ENCODE measurements at regions not wholly inside any gene's neighbourhood (a gene's known extent, or its start where the extent isn't known, plus 50 kb on each side); places are given as distances from the start of the nearest gene placed in this dataset.

DNA sequence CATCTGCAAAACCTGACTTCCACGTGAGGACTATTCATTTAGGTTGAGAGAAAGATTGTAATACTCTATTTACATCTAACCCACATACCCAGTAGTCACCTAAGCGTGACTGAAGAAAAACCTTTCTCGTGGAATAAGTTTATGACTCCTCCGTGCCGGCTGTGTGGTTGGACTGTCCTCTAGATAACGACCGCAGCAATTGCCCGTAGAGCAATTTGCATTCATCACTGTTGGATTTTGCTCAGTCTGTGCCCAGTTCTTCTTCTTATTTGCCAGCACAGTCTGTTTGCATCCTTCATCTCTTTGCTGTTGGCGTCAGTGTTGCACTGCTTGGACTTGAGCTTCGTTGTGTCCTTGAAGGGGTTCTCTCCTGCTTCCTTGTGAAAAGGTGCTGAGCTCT is 131.3 kb downstream of the CYB561 start:
- TF ChIP-seq LEF1 (IDR thresholded peaks at IDR 0.05; ENCODE audit: borderline replicate concordance) (no peak), ELF4 (IDR thresholded peaks at IDR 0.05) (no peak), SP1 (IDR thresholded peaks at IDR 0.05) (no peak), SUZ12 (IDR thresholded peaks at IDR 0.05) (no peak), FOXM1 (IDR thresholded peaks at IDR 0.05; ENCODE audit: borderline replicate concordance) (no peak)

All from HEK293T (cell line).